ENCODE measurements at regions not wholly inside any gene's neighbourhood (a gene's known extent, or its start where the extent isn't known, plus 50 kb on each side); places are given as distances from the start of the nearest gene placed in this dataset.

GRCh38 chr20:59451066-59451630 lies 150.7 kb downstream of the EDN3 start:
- intact Hi-C loops (cut with micrococcal nuclease): no loop called here
- ChIA-PET CTCF (interaction anchor here (1.0 kb wide), 1 partner anchor 45 kb away, joined by 3 read pairs; no protein-coding TSS in a partner anchor), POLR2A (no interaction called here)
- Mint-ChIP-seq H3K36me3 (no peaks in the 10 kb centered on the region), H3K9me3 (no peaks in the 10 kb centered on the region), H3K4me1 (no peaks in the 10 kb centered on the region), H3K27me3 (peaks cover 38 to 48% (median 43%) of the 10 kb centered on the region in 5 donors), H3K27ac (no peak overlapping the region), H3K4me3 (no peak overlapping the region)
- H3K4me3 ChIP-seq (ENCODE audit: low read length): no peak overlapping the region
- ATAC-seq: no peak
- no peak for DNase-seq
- no peaks in the 10 kb centered on the region for H3K36me3 ChIP-seq (ENCODE audit: control insufficient read depth in 2 of 3, insufficient read depth in 3 of 3, low read length in 3 of 3)
- H3K27me3 ChIP-seq (ENCODE audit: control insufficient read depth in 2 of 2, insufficient read depth in 2 of 2, low read length in 2 of 2): no peaks in the 10 kb centered on the region
- H3K4me1 ChIP-seq (ENCODE audit: control insufficient read depth in 2 of 2, insufficient read depth in 2 of 2, low read length in 2 of 2): no peaks in the 10 kb centered on the region
- H3K9me3 ChIP-seq (ENCODE audit: control insufficient read depth in 2 of 3, low read length in 3 of 3): no peaks in the 10 kb centered on the region
- no peak overlapping the region for H3K27ac ChIP-seq (ENCODE audit: low read depth, low read length)

GRCh38 chr20:59451641-59452040 lies 151.2 kb downstream of the EDN3 start:
- ChIA-PET CTCF (interaction anchor here (1.0 kb wide), 1 partner anchor 44 kb away, joined by 3 read pairs; no protein-coding TSS in a partner anchor), POLR2A (no interaction called here)
- H3K4me1 Mint-ChIP-seq: no peaks in the 10 kb centered on the region
- no peak overlapping the region for H3K4me3 Mint-ChIP-seq
- no peaks in the 10 kb centered on the region for H3K36me3 Mint-ChIP-seq
- no peak overlapping the region for H3K27ac Mint-ChIP-seq
- H3K4me3 ChIP-seq (ENCODE audit: low read length): no peak overlapping the region
- H3K36me3 ChIP-seq (ENCODE audit: control insufficient read depth in 2 of 3, insufficient read depth in 3 of 3, low read length in 3 of 3): no peaks in the 10 kb centered on the region
- no peaks in the 10 kb centered on the region for H3K27me3 ChIP-seq (ENCODE audit: control insufficient read depth in 2 of 2, insufficient read depth in 2 of 2, low read length in 2 of 2)
- H3K9me3 ChIP-seq (ENCODE audit: control insufficient read depth in 2 of 3, low read length in 3 of 3): no peaks in the 10 kb centered on the region
- ATAC-seq (no peak), DNase-seq (no peak)
- H3K27ac ChIP-seq (ENCODE audit: low read depth, low read length): no peak overlapping the region
- intact Hi-C loops (cut with micrococcal nuclease): no loop called here
- no peaks in the 10 kb centered on the region for H3K9me3 Mint-ChIP-seq
- peaks cover 33 to 44% (median 39%) of the 10 kb centered on the region in 5 donors for H3K27me3 Mint-ChIP-seq
- no peaks in the 10 kb centered on the region for H3K4me1 ChIP-seq (ENCODE audit: control insufficient read depth in 2 of 2, insufficient read depth in 2 of 2, low read length in 2 of 2)

GRCh38 chr20:59452856-59453255 lies 151.5 kb upstream of the PHACTR3 start:
- Mint-ChIP-seq H3K4me1 (no peaks in the 10 kb centered on the region), H3K36me3 (no peaks in the 10 kb centered on the region), H3K27ac (no peak overlapping the region), H3K9me3 (no peaks in the 10 kb centered on the region), H3K4me3 (no peak overlapping the region), H3K27me3 (peaks cover 22 to 36% (median 27%) of the 10 kb centered on the region in 5 donors)
- no peaks in the 10 kb centered on the region for H3K27me3 ChIP-seq (ENCODE audit: control insufficient read depth in 2 of 2, insufficient read depth in 2 of 2, low read length in 2 of 2)
- H3K4me1 ChIP-seq (ENCODE audit: control insufficient read depth in 2 of 2, insufficient read depth in 2 of 2, low read length in 2 of 2): no peaks in the 10 kb centered on the region
- H3K36me3 ChIP-seq (ENCODE audit: control insufficient read depth in 2 of 3, insufficient read depth in 3 of 3, low read length in 3 of 3): no peaks in the 10 kb centered on the region
- ATAC-seq: no peak
- H3K27ac ChIP-seq (ENCODE audit: low read depth, low read length): no peak overlapping the region
- H3K9me3 ChIP-seq (ENCODE audit: control insufficient read depth in 2 of 3, low read length in 3 of 3): no peaks in the 10 kb centered on the region
- POLR2A ChIA-PET: no interaction called here
- DNase-seq: no peak
- intact Hi-C loops (cut with micrococcal nuclease): no loop called here
- CTCF ChIA-PET: no interaction called here
- no peak overlapping the region for H3K4me3 ChIP-seq (ENCODE audit: low read length)

GRCh38 chr20:59453759-59454560 lies 150.4 kb upstream of the PHACTR3 start:
- ATAC-seq (no peak), DNase-seq (no peak)
- no peak overlapping the region for H3K27ac Mint-ChIP-seq
- no peak overlapping the region for H3K4me3 Mint-ChIP-seq
- Histone ChIP-seq H3K4me3 (ENCODE audit: low read length) (no peak overlapping the region), H3K4me1 (ENCODE audit: control insufficient read depth in 2 of 2, insufficient read depth in 2 of 2, low read length in 2 of 2) (no peaks in the 10 kb centered on the region), H3K36me3 (ENCODE audit: control insufficient read depth in 2 of 3, insufficient read depth in 3 of 3, low read length in 3 of 3) (no peaks in the 10 kb centered on the region), H3K27me3 (ENCODE audit: control insufficient read depth in 2 of 2, insufficient read depth in 2 of 2, low read length in 2 of 2) (no peaks in the 10 kb centered on the region), H3K9me3 (ENCODE audit: control insufficient read depth in 2 of 3, low read length in 3 of 3) (no peaks in the 10 kb centered on the region), H3K27ac (ENCODE audit: low read depth, low read length) (no peak overlapping the region)
- ChIA-PET POLR2A (interaction anchor here (1.0 kb wide), 1 partner anchor 422 kb away, joined by 4 read pairs; the partner anchor contains the start of gene ATP5F1E), CTCF (no interaction called here)
- H3K4me1 Mint-ChIP-seq: no peaks in the 10 kb centered on the region
- no peaks in the 10 kb centered on the region for H3K36me3 Mint-ChIP-seq
- peaks cover 0 to 2% (median 0%) of the 10 kb centered on the region in 11 donors for H3K9me3 Mint-ChIP-seq
- intact Hi-C loops (cut with micrococcal nuclease): no loop called here
- H3K27me3 Mint-ChIP-seq: peaks cover 11 to 29% (median 17%) of the 10 kb centered on the region in 5 donors

GRCh38 chr20:59455402-59456341 lies 148.7 kb upstream of the PHACTR3 start:
- H3K27ac Mint-ChIP-seq: no peak overlapping the region
- H3K4me3 Mint-ChIP-seq: no peak overlapping the region
- H3K36me3 ChIP-seq (ENCODE audit: control insufficient read depth in 2 of 3, insufficient read depth in 3 of 3, low read length in 3 of 3): no peaks in the 10 kb centered on the region
- no peaks in the 10 kb centered on the region for H3K4me1 ChIP-seq (ENCODE audit: control insufficient read depth in 2 of 2, insufficient read depth in 2 of 2, low read length in 2 of 2)
- H3K9me3 ChIP-seq (ENCODE audit: control insufficient read depth in 2 of 3, low read length in 3 of 3): no peaks in the 10 kb centered on the region
- peaks cover 0 to 6% (median 0%) of the 10 kb centered on the region in 11 donors for H3K9me3 Mint-ChIP-seq
- intact Hi-C loops (cut with micrococcal nuclease): loop anchor here in 1 of 2 donors (1.0 kb wide), 1 partner anchor 585 kb away; no protein-coding TSS in a partner anchor
- no peak for ATAC-seq
- no peaks in the 10 kb centered on the region for H3K27me3 ChIP-seq (ENCODE audit: control insufficient read depth in 2 of 2, insufficient read depth in 2 of 2, low read length in 2 of 2)
- no peak overlapping the region for H3K27ac ChIP-seq (ENCODE audit: low read depth, low read length)
- H3K4me1 Mint-ChIP-seq: no peaks in the 10 kb centered on the region
- ChIA-PET CTCF (interaction anchor here (0.7 to 0.9 kb wide), 3 partner anchors 94 to 585 kb away, joined by 3 read pairs; no protein-coding TSS in a partner anchor), POLR2A (no interaction called here)
- DNase-seq: peak in 2 of 9 donors; percentile 5 to 12
- no peaks in the 10 kb centered on the region for H3K36me3 Mint-ChIP-seq
- H3K27me3 Mint-ChIP-seq: peaks cover 0 to 20% (median 9%) of the 10 kb centered on the region in 5 donors
- H3K4me3 ChIP-seq (ENCODE audit: low read length): no peak overlapping the region

- no peaks in the 10 kb centered on the region for H3K4me1 ChIP-seq (ENCODE audit: control insufficient read depth in 2 of 2, insufficient read depth in 2 of 2, low read length in 2 of 2)
- no peak overlapping the region for H3K27ac ChIP-seq (ENCODE audit: low read depth, low read length)
- H3K36me3 ChIP-seq (ENCODE audit: control insufficient read depth in 2 of 3, insufficient read depth in 3 of 3, low read length in 3 of 3): no peaks in the 10 kb centered on the region
- no peaks in the 10 kb centered on the region for H3K27me3 ChIP-seq (ENCODE audit: control insufficient read depth in 2 of 2, insufficient read depth in 2 of 2, low read length in 2 of 2)
- Mint-ChIP-seq H3K36me3 (no peaks in the 10 kb centered on the region), H3K9me3 (peaks cover 0 to 6% (median 0%) of the 10 kb centered on the region in 11 donors), H3K4me1 (no peaks in the 10 kb centered on the region), H3K27me3 (peaks cover 0 to 25% (median under 1%) of the 10 kb centered on the region in 5 donors), H3K4me3 (no peak overlapping the region), H3K27ac (no peak overlapping the region)
- DNase-seq (no peak), ATAC-seq (no peak)
- ChIA-PET CTCF (no interaction called here), POLR2A (no interaction called here)
- no peak overlapping the region for H3K4me3 ChIP-seq (ENCODE audit: low read length)
- intact Hi-C loops (cut with micrococcal nuclease): no loop called here
- H3K9me3 ChIP-seq (ENCODE audit: control insufficient read depth in 2 of 3, low read length in 3 of 3): no peaks in the 10 kb centered on the region
Measured at GRCh38 chr20:59456342-59457279, 147.7 kb upstream of the PHACTR3 start.
